ENCODE measurements at regions not wholly inside any gene's neighbourhood (a gene's known extent, or its start where the extent isn't known, plus 50 kb on each side); places are given as distances from the start of the nearest gene placed in this dataset.

DNA sequence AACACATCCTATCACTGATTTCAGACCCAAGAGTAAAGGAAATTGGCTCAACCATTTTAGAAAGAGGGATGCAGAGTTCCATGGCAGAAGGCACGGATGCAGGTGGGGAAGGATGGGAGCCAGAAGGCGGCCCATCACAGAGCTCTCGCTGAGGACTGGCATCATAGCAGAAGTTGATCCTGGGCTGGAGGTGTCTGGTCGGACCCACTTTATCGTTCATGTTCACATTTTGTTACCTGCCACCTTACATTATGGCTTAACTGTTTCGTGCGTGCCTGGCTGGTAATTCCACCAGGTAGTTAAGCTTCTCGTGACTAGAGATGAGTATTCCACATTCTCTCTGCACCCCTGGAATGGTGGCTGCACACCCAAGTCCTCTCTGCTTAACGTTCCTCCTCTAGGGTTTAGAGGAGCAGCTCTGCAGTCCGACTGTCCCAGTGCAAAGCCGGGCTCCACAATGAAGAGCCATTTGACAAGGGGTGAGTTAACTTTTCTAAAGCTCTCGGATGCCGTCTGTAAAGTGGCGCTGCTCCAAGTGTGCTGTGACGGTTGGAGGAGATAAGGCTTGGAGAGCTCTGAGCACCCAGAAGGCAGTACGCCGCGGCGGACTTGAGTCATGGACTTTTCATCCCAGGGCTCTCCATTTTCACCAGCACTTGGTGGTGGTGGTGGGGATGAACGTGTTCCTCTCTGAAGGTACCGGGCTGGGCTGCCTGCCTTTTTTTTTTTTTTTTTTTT, 157.1 kb upstream of the SHH start:
- no peak for TF ChIP-seq CTCF (IDR thresholded peaks at IDR 0.05)
- TF ChIP-seq POLR2A (IDR thresholded peaks at IDR 0.05) = no peak
- no peak for TF ChIP-seq POLR2AphosphoS5 (IDR thresholded peaks at IDR 0.05)

Data from breast epithelium (tissue), 3 donors.